MM.1S (cell line): ENCODE measurements at regions not wholly inside any gene's neighbourhood (a gene's known extent, or its start where the extent isn't known, plus 50 kb on each side); places are given as distances from the start of the nearest gene placed in this dataset.

Experiments
- DNase-seq: peaks from one replicate; pipeline ENCODE4 v3.0.0-alpha.2; 2015
- H2AFZ ChIP-seq: fragments of 300-600 bp; sonication (generic); 2 replicates; pipeline ENCODE4 v1.6.0; 2016; ENCODE audit warnings: antibody characterized with exemption, low read length
- H3F3A ChIP-seq: fragments of 300-600 bp; sonication (generic); 2 replicates; pipeline ENCODE4 v1.6.1; 2016; ENCODE audit warnings: mild to moderate bottlenecking, antibody characterized with exemption, low read length, moderate library complexity, mixed read lengths; ENCODE audit not compliant: insufficient read depth
- H3K27ac ChIP-seq: fragments of 300-600 bp; sonication (generic); 2 replicates; pipeline ENCODE4 v1.5.1; 2016; ENCODE audit warnings: mild to moderate bottlenecking, low read length
- H3K27me3 ChIP-seq: fragments of 300-600 bp; sonication (generic); replicated peaks from 2 replicates; pipeline ENCODE4 v1.6.0; 2016; ENCODE audit warnings: low read length; ENCODE audit not compliant: insufficient read depth
- H3K36me3 ChIP-seq: fragments of 300-600 bp; sonication (generic); replicated peaks from 2 replicates; pipeline ENCODE4 v1.6.1; 2016; ENCODE audit warnings: mild to moderate bottlenecking, low read length, mixed read lengths; ENCODE audit not compliant: insufficient read depth
- H3K4me1 ChIP-seq: fragments of 300-600 bp; sonication (generic); 2 replicates; pipeline ENCODE4 v1.6.1; 2016; ENCODE audit warnings: low read length, mixed read lengths
- H3K4me2 ChIP-seq: fragments of 300-600 bp; sonication (generic); 2 replicates; pipeline ENCODE4 v1.6.0; 2016; ENCODE audit warnings: low read depth, low read length
- H3K4me3 ChIP-seq: fragments of 300-600 bp; sonication (generic); 2 replicates; pipeline ENCODE4 v1.5.1; 2016; ENCODE audit warnings: low read length, mixed read lengths
- H3K79me2 ChIP-seq: fragments of 300-600 bp; sonication (generic); 2 replicates; pipeline ENCODE4 v1.6.1; 2016; ENCODE audit warnings: mixed run types, low read length, mixed read lengths
- H3K9ac ChIP-seq: fragments of 300-600 bp; sonication (generic); 2 replicates; pipeline ENCODE4 v1.6.1; 2016; ENCODE audit warnings: low read length, mixed read lengths
- H3K9me2 ChIP-seq: fragments of 300-600 bp; sonication (generic); replicated peaks from 2 replicates; pipeline ENCODE4 v1.6.1; 2016; ENCODE audit warnings: mild to moderate bottlenecking, low read length, mixed read lengths; ENCODE audit not compliant: insufficient read depth
- H3K9me3 ChIP-seq: fragments of 300-600 bp; sonication (generic); replicated peaks from 2 replicates; pipeline ENCODE4 v1.6.1; 2016; ENCODE audit warnings: mild to moderate bottlenecking, low read length, mixed read lengths; ENCODE audit not compliant: insufficient read depth
- H4K20me1 ChIP-seq: fragments of 300-600 bp; sonication (generic); 2 replicates; pipeline ENCODE4 v1.6.1; 2016; ENCODE audit warnings: mild to moderate bottlenecking, low read length, moderate library complexity, mixed read lengths; ENCODE audit not compliant: insufficient read depth
- EZH2 ChIP-seq: fragments of 300-600 bp; sonication (generic); optimal IDR thresholded peaks from 2 replicates; pipeline ENCODE3; 2017; ENCODE audit warnings: low read depth, mild to moderate bottlenecking, antibody characterized with exemption, low read length, mixed read lengths
- EZH2phosphoT487 ChIP-seq: fragments of 300-600 bp; sonication (generic); IDR thresholded peaks from 2 replicates; pipeline ENCODE4 v1.6.1; 2018; ENCODE audit warnings: antibody characterized with exemption, low read length
- TF ChIP-seq, protein P1 (sequence below): fragments of 300-600 bp; sonication (generic); IDR thresholded peaks from 2 replicates; pipeline ENCODE4 v1.5.1; 2016; ENCODE audit warnings: antibody characterized with exemption, low read length, mixed read lengths

DNA sequence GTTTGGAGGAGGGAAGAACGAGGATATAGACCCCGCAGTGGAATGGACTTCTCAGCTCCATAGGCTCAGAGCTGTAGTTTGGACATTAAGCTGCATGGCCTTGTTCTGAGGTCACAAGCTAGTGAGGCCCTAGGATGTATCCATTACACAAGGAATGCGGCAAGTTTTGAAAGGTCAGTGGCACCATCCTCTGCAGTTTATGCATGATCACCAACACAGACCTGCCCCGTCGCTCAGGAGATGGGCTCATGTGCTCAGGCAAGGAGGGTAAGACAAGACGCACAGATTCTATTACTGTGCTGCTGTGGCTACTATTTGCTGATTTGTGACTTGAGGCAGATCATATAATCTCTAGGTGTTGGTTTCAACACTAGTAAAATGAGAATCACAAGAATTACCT lies 110.9 kb downstream of the FAM161A start:
- H4K20me1 ChIP-seq: no peaks in the 10 kb centered on the region
- no peak for DNase-seq
- no peak overlapping the region for H3K27ac ChIP-seq
- no peak overlapping the region for H2AFZ ChIP-seq
- H3K9ac ChIP-seq: no peak overlapping the region
- no peak overlapping the region for H3K4me3 ChIP-seq
- no peaks in the 10 kb centered on the region for H3K4me1 ChIP-seq
- no peaks in the 10 kb centered on the region for H3F3A ChIP-seq
- H3K9me3 ChIP-seq: no peaks in the 10 kb centered on the region
- no peaks in the 10 kb centered on the region for H3K79me2 ChIP-seq
- no peaks in the 10 kb centered on the region for H3K9me2 ChIP-seq
- H3K4me2 ChIP-seq: no peak overlapping the region
- no peaks in the 10 kb centered on the region for H3K36me3 ChIP-seq
- TF ChIP-seq, protein P1, sequence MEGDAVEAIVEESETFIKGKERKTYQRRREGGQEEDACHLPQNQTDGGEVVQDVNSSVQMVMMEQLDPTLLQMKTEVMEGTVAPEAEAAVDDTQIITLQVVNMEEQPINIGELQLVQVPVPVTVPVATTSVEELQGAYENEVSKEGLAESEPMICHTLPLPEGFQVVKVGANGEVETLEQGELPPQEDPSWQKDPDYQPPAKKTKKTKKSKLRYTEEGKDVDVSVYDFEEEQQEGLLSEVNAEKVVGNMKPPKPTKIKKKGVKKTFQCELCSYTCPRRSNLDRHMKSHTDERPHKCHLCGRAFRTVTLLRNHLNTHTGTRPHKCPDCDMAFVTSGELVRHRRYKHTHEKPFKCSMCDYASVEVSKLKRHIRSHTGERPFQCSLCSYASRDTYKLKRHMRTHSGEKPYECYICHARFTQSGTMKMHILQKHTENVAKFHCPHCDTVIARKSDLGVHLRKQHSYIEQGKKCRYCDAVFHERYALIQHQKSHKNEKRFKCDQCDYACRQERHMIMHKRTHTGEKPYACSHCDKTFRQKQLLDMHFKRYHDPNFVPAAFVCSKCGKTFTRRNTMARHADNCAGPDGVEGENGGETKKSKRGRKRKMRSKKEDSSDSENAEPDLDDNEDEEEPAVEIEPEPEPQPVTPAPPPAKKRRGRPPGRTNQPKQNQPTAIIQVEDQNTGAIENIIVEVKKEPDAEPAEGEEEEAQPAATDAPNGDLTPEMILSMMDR: no peak
- TF ChIP-seq EZH2: no peak
- H3K27me3 ChIP-seq: no peaks in the 10 kb centered on the region

DNA sequence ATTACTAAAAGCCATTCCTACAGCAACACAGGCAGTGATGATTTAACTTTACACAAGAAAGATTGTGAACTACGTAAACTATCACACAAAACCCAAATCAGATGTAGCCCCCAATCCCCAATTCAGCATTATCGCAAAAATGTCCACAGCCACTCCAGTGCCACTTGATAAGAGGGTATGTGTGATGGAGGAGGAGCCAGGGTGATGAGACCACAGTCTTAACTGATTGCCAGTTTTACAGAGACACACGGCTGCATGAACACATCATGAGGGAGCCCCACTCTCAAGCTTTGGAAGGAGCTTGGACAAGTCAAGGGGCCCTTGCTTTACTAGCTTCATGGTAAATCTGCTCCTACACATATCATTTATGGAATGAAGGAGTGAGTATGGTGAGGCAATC lies 116.0 kb downstream of the FAM161A start:
- no peaks in the 10 kb centered on the region for H4K20me1 ChIP-seq

DNA sequence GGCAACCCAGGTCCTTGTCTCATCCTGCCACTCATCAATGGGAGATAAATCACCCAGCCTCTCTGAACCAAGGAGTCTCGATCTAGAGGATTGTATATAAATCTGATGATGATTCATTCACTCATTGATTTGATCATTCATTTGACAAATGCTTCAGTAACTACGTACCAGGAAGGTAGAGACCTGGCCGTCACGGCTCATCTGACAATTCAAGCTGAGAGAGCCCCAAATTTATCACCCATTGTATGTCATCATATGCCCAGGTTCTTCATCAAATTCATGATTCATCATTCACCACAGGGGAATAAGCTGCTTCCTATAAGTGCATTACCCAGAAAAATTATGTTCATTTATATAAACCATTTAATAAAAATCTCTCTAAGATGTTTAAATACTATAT lies 116.9 kb downstream of the FAM161A start:
- Histone ChIP-seq H3K4me2 (no peak overlapping the region), H3K27me3 (no peaks in the 10 kb centered on the region), H4K20me1 (no peaks in the 10 kb centered on the region), H3K9me3 (no peaks in the 10 kb centered on the region), H3K79me2 (no peaks in the 10 kb centered on the region), H3K4me1 (no peaks in the 10 kb centered on the region), H3K27ac (no peak overlapping the region), H3K4me3 (no peak overlapping the region), H3K9me2 (no peaks in the 10 kb centered on the region), H3F3A (no peaks in the 10 kb centered on the region), H3K9ac (no peak overlapping the region), H2AFZ (no peak overlapping the region), H3K36me3 (no peaks in the 10 kb centered on the region)
- TF ChIP-seq, protein P1: no peak
- TF ChIP-seq EZH2phosphoT487 (no peak), EZH2 (no peak)
- DNase-seq: no peak

More for the DNA sequence above, 116.0 kb downstream of the FAM161A start:
- DNase-seq: no peak
- Histone ChIP-seq H3K4me1 (no peaks in the 10 kb centered on the region), H3K9me2 (no peaks in the 10 kb centered on the region), H3K27me3 (no peaks in the 10 kb centered on the region), H3K36me3 (no peaks in the 10 kb centered on the region), H2AFZ (no peak overlapping the region), H3K79me2 (no peaks in the 10 kb centered on the region), H3F3A (no peaks in the 10 kb centered on the region), H3K9ac (no peak overlapping the region), H3K9me3 (no peaks in the 10 kb centered on the region), H3K4me3 (no peak overlapping the region), H3K4me2 (no peak overlapping the region), H3K27ac (no peak overlapping the region)
- no peak for TF ChIP-seq EZH2

DNA sequence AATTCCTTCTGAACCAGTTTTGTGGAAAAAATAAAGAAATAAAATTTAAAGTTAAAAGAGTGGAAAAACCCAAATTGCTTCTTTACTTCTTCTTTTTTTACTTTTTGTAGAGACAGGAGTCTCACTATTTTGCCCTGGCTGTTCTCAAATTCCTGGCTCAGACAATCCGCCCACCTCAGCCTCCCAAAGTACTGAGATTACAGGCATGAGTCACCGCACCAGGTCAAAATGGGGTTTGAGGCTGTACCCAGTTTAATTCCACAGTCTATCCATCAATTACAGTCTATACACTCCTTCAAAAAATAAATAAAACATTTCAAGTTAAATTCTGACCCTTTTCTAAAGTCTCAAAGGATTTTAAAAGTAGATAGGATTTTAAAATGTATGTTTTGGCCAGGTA lies 120.3 kb downstream of the FAM161A start:
- TF ChIP-seq EZH2 (no peak), EZH2phosphoT487 (no peak)
- TF ChIP-seq, protein P1: no peak
- H3K27me3 ChIP-seq: no peaks in the 10 kb centered on the region
- no peaks in the 10 kb centered on the region for H3K9me3 ChIP-seq
- H2AFZ ChIP-seq: no peak overlapping the region
- H4K20me1 ChIP-seq: no peaks in the 10 kb centered on the region
- no peak overlapping the region for H3K4me2 ChIP-seq
- H3K79me2 ChIP-seq: no peaks in the 10 kb centered on the region
- no peak overlapping the region for H3K4me3 ChIP-seq
- H3F3A ChIP-seq: no peaks in the 10 kb centered on the region
- no peak overlapping the region for H3K27ac ChIP-seq
- H3K9me2 ChIP-seq: no peaks in the 10 kb centered on the region
- H3K36me3 ChIP-seq: no peaks in the 10 kb centered on the region
- no peak for DNase-seq
- H3K4me1 ChIP-seq: no peaks in the 10 kb centered on the region
- H3K9ac ChIP-seq: no peak overlapping the region
